ENCODE measurements at regions not wholly inside any gene's neighbourhood (a gene's known extent, or its start where the extent isn't known, plus 50 kb on each side); places are given as distances from the start of the nearest gene placed in this dataset.
A peak's percentile ranks its signal among the peaks of the same experiment; 100 is the strongest.
"Not testable (repeated sequence)": the region's sequence is repeated elsewhere in the genome, so short reads cannot be mapped to it uniquely, and the experiment has no call there.

DNA sequence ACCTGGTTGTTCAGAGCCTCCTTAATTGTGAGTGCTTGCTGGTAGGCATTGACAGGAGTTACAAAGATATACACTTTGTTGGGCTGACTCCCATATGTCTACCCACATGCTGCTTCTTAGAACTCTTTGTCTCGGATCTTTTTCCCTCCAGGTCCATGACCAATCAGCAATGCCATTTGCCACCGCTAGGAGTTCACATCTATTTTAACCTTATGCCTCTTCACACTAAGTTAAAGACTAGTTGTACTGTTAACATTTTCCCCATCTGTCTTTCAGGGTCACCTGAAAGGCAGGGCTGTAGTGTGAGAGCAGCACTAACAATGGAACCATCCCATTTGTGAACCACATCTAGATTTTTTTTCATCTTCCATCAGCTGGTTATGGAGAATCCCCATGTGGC lies 226.7 kb upstream of the NPY start:
- no peak for DNase-seq

- no peak for DNase-seq
These were observed 225.0 kb upstream of the NPY start for GRCh38 chr7:24058953-24059352.

- no peak for DNase-seq
These were observed 224.2 kb upstream of the NPY start for GRCh38 chr7:24059775-24060174.

- no peak for DNase-seq
These were observed 220.3 kb upstream of the NPY start for GRCh38 chr7:24063721-24064120.

DNA sequence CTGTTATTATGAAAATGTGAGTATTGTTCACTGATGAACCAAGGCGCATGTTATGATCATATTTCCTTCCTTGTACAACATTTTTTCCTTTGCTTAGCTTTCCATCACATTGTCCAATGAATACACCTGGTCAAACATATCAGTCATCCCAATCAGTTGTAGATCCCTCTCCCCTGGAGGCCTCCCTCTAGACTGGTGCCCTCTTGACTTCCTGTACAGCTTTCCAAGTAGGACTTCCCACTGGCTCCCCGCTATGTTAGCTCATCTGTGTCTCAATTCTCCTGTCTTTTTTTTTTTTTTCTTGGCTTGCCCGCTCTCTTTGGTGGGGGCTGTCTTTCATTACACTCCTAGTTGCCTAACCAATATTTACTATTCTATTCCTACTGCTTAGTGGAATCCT lies 214.2 kb upstream of the NPY start:
- no peak for DNase-seq

DNA sequence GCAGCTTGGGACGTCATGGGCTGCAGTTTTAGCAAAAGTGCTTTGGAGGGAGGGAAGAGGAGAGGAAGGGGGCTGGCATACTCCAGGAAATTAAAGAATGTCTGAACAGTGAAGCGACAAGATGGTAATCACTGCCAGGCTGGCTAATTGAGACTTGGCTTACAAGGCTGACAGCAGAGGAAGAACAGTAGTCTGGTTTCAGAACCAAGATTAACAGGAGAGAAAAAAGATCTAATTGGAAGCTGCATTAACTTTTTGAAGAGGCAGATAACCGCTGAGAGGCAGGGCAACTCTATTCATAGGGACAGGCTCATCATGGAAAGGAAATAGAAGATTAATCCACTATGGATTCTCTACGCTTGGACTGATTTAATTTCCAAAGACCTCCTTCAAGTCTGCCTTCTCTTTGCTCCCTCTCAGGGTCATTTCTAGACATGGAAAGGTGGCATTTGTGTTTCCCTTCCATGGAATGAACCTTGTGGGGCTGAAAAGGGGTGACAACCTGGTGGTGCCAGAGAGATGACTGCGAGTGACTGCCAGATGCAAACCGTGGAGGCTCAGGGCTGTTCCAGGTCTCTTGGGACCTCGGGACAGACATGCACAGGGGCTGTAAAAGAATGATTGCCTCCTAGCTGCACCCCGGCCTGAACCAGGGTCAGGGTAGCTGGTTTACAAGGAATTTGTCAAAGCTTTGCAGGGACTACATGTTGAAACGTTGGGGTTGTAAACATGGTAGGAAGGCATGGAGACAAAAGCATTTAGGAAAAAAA lies 210.2 kb upstream of the NPY start:
- DNase-seq: no peak

GRCh38 chr7:24075426-24075810 lies 208.6 kb upstream of the NPY start:
- no peak for DNase-seq

DNA sequence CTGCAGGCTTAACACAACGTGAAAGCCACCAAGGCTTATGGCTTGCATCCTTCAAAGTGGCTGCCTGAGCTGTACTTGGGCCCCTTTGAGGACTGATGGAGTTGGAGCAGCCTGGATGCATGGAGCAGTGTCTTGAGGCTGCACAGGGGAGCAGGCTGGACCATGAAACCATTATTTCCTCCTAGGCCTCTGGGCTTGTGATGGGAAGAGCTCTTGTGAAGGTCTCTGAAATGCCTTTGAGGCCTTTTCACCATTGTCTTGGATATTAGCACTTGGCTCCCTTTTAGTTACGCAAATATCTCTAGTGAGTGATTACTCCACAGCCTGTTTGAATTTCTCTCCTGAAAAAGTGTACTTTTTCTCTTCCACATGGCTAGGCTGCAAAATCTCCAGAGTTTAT lies 201.2 kb upstream of the NPY start:
- DNase-seq: no peak

DNA sequence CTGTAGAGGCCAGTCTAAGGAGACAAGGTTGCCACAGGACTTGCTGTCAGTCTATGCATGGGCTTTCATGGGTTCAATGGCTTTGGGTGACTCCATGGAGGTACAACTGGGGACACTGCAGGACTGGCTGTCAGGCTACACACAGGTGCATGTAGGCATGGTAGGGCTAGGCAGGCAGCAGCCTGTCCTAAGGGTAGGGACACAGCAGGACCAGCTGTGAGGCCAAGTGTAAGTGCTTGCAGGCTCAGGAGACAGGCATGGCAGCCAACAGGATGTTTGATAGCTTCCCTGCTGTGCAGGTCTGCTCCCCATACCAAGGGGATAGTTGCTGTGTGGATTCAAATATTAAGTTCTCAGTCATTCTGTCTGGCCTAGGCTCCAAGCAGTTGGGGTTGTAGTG lies 181.0 kb upstream of the NPY start:
- DNase-seq: no peak

DNA sequence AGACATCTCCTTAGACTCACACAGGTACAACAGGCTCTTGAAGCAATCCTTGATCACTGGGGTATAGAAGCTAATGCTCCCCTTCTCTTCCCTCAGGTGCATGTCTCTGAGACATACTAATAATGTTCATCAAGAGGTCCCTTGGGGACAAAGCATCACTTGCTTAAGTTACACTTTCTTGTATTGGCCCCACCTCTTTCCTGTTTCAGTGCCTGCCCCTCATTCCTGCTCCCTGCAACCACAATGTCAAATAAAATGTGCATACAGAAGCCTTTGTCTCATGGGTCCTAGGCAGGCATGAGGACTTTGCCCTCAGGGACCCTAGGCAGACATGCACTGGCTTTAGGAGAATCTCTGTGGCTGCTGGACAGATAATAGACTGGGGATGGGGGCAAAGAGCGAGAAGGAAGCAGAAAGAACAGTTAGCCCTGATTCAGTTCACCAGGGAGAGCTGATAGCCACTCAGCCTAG lies 175.0 kb upstream of the NPY start:
- DNase-seq: no peak

DNA sequence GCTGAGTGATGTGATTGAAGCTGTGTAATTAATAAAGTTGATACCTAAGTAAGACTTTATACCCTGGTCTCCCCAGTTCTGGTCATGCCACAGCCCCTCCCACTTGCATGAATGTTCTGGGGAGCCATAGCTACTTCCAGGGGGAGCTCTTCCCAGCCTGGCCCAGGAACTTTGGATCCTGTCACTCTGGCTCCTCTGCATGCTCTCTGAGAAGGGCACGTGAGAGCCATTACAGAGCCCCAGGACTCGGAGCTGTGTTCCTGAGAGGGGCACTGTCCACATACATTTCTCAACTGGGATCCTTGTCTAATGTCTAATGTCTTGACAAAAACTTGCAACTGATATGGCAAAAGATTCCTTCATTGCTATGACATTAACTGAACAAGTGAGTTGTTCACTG lies 173.9 kb upstream of the NPY start:
- DNase-seq: no peak

- no peak for DNase-seq
These were observed 170.5 kb upstream of the NPY start for GRCh38 chr7:24113506-24113905.

GRCh38 chr7:24115661-24116060 lies 168.3 kb upstream of the NPY start:
- DNase-seq: no peak

- not testable (repeated sequence) for DNase-seq
These were observed 166.0 kb upstream of the NPY start for GRCh38 chr7:24117903-24118499.

DNA sequence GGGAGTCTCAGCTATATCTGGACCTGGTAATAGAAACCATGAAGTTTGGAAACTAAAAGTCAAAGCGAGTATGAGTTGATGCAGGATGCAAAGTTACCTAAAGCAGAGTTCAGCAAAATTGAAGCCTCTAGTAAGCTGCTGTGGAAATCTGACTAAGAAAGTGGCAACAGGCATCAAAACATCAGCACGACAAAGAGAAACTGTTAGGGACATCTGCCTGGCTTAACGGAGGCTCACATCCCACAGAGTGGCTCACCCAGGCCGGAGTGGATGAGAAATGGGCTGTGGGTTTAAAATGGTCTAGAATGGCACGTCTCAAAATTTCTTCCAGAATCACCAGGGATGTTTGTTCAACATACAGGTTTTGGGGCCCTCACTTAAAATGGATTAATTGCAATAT lies 164.1 kb upstream of the NPY start:
- no peak for DNase-seq

DNA sequence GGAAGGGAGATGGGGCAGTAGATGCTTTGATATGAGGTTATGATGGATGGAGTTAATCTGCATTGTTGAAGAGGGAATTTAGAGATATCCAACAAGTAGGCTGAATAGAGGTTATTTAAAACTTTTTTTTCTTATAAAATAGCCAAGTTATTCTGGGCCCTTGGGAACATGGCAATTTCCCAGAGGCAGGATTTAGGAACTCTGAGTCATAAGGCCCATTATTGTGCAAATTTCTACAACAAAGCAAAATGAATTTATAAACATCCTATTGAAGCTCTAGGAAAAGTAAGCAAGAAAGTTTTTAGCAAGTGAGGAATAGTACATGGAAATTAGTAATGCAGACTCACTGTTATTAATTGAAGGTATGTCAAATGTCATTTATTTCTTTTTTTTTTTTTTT lies 160.9 kb upstream of the NPY start:
- no peak for DNase-seq

DNA sequence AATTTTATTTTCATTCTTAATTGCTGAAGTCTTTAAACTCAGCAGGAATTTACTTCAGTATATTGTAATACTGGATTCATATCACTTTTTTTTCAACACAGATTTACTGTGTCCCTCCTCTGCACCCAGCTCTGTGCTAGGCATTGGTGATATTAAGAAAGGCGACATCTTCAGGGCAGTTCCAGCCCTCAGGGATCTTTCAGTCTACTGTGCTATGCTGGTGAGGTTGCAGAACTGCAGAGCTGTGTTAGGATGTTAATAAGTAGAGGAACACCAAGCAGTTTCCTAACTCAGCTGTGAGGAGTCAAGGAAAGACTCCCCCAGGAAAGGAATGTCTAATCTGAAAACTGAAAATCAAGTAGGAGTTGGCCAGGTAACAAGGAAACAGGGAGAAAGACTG lies 158.2 kb upstream of the NPY start:
- no peak for DNase-seq

- no peak for DNase-seq
These were observed 156.1 kb upstream of the NPY start for GRCh38 chr7:24127930-24128329.

GRCh38 chr7:24129597-24129996 lies 154.4 kb upstream of the NPY start:
- no peak for DNase-seq

- no peak for DNase-seq
These were observed 153.4 kb upstream of the NPY start for GRCh38 chr7:24130631-24131030.

DNA sequence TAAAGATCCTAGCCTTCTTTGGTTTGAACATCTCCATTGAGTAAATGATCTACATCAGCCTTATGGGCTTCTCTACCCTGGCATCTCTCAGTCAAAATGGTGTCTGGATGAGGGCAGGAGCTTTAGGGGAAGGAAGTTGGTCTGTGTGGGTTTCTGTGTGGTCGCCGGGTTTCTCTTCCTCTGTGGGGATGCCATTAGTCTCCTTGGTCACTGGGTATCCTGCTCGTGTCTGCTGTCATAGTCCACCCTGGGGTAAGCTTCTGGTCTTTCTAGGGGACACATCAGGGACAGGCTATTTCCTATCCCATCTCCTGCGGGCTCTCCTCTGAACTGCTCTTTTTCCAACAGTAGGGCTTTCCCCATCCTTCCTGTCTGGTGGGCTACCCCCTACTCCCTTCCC lies 150.3 kb upstream of the NPY start:
- DNase-seq: no peak

DNA sequence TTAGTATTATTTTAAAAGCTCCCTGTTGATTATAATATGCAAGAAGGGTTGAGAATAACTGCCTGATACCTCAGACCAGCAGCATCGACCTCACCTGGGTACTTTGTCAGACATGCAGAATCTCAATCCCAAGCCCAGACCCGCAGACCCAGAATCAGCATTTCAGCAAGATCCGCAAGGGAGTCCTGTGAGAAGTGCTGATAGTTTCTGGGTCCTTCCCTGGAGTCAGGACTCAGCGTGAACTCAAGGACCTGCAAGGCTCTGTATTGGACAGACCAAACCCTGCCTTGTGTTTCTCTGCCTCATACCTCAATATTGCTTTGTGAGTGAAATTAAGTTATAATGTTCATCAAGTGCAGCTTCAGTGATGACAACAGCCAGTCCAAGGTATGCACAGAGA lies 149.5 kb upstream of the NPY start:
- DNase-seq: no peak

DNA sequence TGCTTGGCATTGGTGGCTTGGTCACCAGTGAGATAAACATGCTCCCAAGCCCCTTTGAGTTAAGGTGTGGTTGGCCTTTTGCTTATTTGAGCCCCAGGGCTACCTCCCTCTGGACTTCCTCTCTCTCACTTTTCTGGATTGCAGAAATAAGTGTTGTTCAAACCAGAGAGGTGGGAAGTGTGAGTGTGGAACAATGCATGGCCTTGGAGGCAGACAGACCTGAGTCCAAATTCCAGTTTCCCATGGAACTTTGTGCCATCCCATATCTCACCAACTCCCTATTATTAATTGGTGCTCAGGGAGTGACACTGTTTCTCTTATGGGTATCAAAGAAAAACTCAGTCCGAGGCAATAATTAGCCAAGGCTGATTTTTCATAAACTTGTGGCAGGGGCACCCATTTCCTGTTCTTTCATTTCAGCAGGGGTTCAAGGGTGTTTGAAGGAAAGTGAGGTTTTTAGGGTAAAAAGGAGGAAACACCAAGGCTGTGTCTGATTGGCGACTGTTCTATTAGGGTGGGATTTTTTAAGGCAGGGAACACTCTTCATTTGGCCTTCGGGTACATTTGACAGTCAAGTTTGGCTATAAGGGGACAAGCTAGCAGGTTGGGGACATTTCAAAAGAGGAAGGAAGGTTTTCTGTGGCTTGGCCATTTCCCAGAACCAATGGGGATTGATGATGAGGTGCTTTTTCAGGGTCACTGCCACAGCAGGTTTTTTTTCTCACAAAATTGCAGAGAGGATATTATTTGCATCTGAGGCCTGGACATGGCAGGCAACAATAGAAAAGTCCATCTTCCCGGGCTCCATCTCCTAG lies 148.8 kb upstream of the NPY start:
- DNase-seq: peak; percentile 64

GRCh38 chr7:24137338-24137737 lies 146.7 kb upstream of the NPY start:
- no peak for DNase-seq

All from RPMI8226 (cell line).